Mucosa of descending colon (tissue), 3 donors: ENCODE measurements at regions not wholly inside any gene's neighbourhood (a gene's known extent, or its start where the extent isn't known, plus 50 kb on each side); places are given as distances from the start of the nearest gene placed in this dataset.

ENCODE experiments used
- ATAC-seq: fragments of 200-7000 bp; cut with Tn5 transposase; one replicate; pipeline ENCODE4 v1.9.1; 2020; ENCODE audit warnings: mild to moderate bottlenecking, moderate library complexity
- DNase-seq, 3 donors: peaks; one replicate each; pipeline ENCODE4 v3.0.0-alpha.2; 2020
- H3K36me3 ChIP-seq: fragments of 200-600 bp; one replicate; pipeline ENCODE4 v1.8.0; 2021; ENCODE audit warnings: low read depth, mild to moderate bottlenecking
- H3K4me1 ChIP-seq: fragments of 200-600 bp; one replicate; pipeline ENCODE4 v1.8.0; 2021; ENCODE audit warnings: low read depth, mild to moderate bottlenecking
- H3K4me3 ChIP-seq: fragments of 200-600 bp; one replicate; pipeline ENCODE4 v1.8.0; 2021; ENCODE audit warnings: mild to moderate bottlenecking
- H3K9me3 ChIP-seq: fragments of 200-600 bp; one replicate; pipeline ENCODE4 v1.8.0; 2021; ENCODE audit warnings: mild to moderate bottlenecking
- CTCF ChIP-seq: fragments of 200-600 bp; IDR thresholded peaks from one replicate; pipeline ENCODE4 v1.8.0; 2022; ENCODE audit warnings: antibody characterized with exemption, mild to moderate bottlenecking
- intact Hi-C, 2 donors: fragments of 100-400 bp; cut with DNase I in 1 of 2; cut with micrococcal nuclease in 1 of 2; formaldehyde crosslinking; loops; one replicate each; pipeline versions ENCODE4 v1.11.0 to v1.11.1; 2022; cut with DNase I, micrococcal nuclease
- donor health status: DM: no; HTN: no; CAD: no; lungs with moderate emphysema.
- donor health status: DM: no; HTN: no; CAD: no.
- donor health status: DM: no; HTN: yes; CAD: no.

GRCh38 chr10:78729366-78729765 is 339.4 kb upstream of the ZMIZ1 start:
- intact Hi-C loops, result no loop called here
- H3K4me1 ChIP-seq, result no peaks in the 10 kb centered on the region
- no peaks in the 10 kb centered on the region for H3K9me3 ChIP-seq
- no peaks in the 10 kb centered on the region for H3K36me3 ChIP-seq
- TF ChIP-seq CTCF, result no peak
- H3K4me3 ChIP-seq, result no peak overlapping the region
- no peak for DNase-seq
- ATAC-seq, result no peak

- Histone ChIP-seq H3K4me1 (no peaks in the 10 kb centered on the region), H3K4me3 (no peak overlapping the region), H3K36me3 (no peaks in the 10 kb centered on the region), H3K9me3 (no peaks in the 10 kb centered on the region)
- ATAC-seq, result no peak
- TF ChIP-seq CTCF, result no peak
- intact Hi-C loops, result no loop called here
- DNase-seq, result no peak
Observed at GRCh38 chr10:78729800-78730199, 339.0 kb upstream of the ZMIZ1 start.

- Histone ChIP-seq H3K4me3 (no peak overlapping the region), H3K4me1 (no peaks in the 10 kb centered on the region), H3K36me3 (no peaks in the 10 kb centered on the region), H3K9me3 (no peaks in the 10 kb centered on the region)
- TF ChIP-seq CTCF, result no peak
- ATAC-seq, result no peak
- no peak for DNase-seq
- intact Hi-C loops, result no loop called here
Observed at GRCh38 chr10:78730754-78731153, 338.0 kb upstream of the ZMIZ1 start.

- Histone ChIP-seq H3K4me3 (no peak overlapping the region), H3K4me1 (no peaks in the 10 kb centered on the region), H3K36me3 (no peaks in the 10 kb centered on the region), H3K9me3 (no peaks in the 10 kb centered on the region)
- ATAC-seq (no peak), DNase-seq (no peak)
- no peak for TF ChIP-seq CTCF
- intact Hi-C loops, result no loop called here
Observed at GRCh38 chr10:78731675-78732074, 337.1 kb upstream of the ZMIZ1 start.

GRCh38 chr10:78732381-78732780 is 336.4 kb upstream of the ZMIZ1 start:
- Histone ChIP-seq H3K4me3 (no peak overlapping the region), H3K36me3 (no peaks in the 10 kb centered on the region), H3K4me1 (no peaks in the 10 kb centered on the region), H3K9me3 (no peaks in the 10 kb centered on the region)
- intact Hi-C loops, result no loop called here
- ATAC-seq, result no peak
- no peak for DNase-seq
- no peak for TF ChIP-seq CTCF

- intact Hi-C loops, result no loop called here
- H3K4me1 ChIP-seq, result no peaks in the 10 kb centered on the region
Observed at GRCh38 chr10:78736926-78737630, 331.7 kb upstream of the ZMIZ1 start.

More at GRCh38 chr10:78736926-78737630, 331.7 kb upstream of the ZMIZ1 start:
- ATAC-seq, result no peak
- H3K4me3 ChIP-seq, result no peak overlapping the region
- H3K36me3 ChIP-seq, result no peaks in the 10 kb centered on the region
- no peak for TF ChIP-seq CTCF
- no peaks in the 10 kb centered on the region for H3K9me3 ChIP-seq
- no peak for DNase-seq
